Effector CD8-positive, alpha-beta T cell (primary cell): ENCODE measurements at regions not wholly inside any gene's neighbourhood (a gene's known extent, or its start where the extent isn't known, plus 50 kb on each side); places are given as distances from the start of the nearest gene placed in this dataset.
"Not testable (repeated sequence)": the region's sequence is repeated elsewhere in the genome, so short reads cannot be mapped to it uniquely, and the experiment has no call there.

ENCODE experiments used
- DNase-seq: peaks from one replicate; lab custom pipeline; 2025; lab: John Stamatoyannopoulos, UW

GRCh38 chr16:65279576-65279975 is 157.7 kb upstream of the CDH11 start:
- DNase-seq: no peak

- no peak for DNase-seq
Measured at GRCh38 chr16:65278874-65279273, 157.0 kb upstream of the CDH11 start.

- DNase-seq: no peak
Measured at GRCh38 chr16:65274566-65274965, 152.7 kb upstream of the CDH11 start.

GRCh38 chr16:65272699-65273414 is 151.0 kb upstream of the CDH11 start:
- DNase-seq: no peak

GRCh38 chr16:65271996-65272395 is 150.1 kb upstream of the CDH11 start:
- DNase-seq: no peak

- DNase-seq: no peak
Measured at GRCh38 chr16:65268331-65268730, 146.5 kb upstream of the CDH11 start.

- DNase-seq: no peak
Measured at GRCh38 chr16:65263896-65264295, 142.0 kb upstream of the CDH11 start.

GRCh38 chr16:65260746-65261145 is 138.9 kb upstream of the CDH11 start:
- no peak for DNase-seq

GRCh38 chr16:65254144-65254543 is 132.3 kb upstream of the CDH11 start:
- DNase-seq: no peak

GRCh38 chr16:65249768-65250167 is 127.9 kb upstream of the CDH11 start:
- no peak for DNase-seq

GRCh38 chr16:65244787-65245186 is 122.9 kb upstream of the CDH11 start:
- no peak for DNase-seq

GRCh38 chr16:65235339-65236177 is 113.7 kb upstream of the CDH11 start:
- no peak for DNase-seq

- not testable (repeated sequence) for DNase-seq
Measured at GRCh38 chr16:65234721-65235320, 113.0 kb upstream of the CDH11 start.

GRCh38 chr16:65229191-65229662 is 107.4 kb upstream of the CDH11 start:
- DNase-seq: no peak

- no peak for DNase-seq
Measured at GRCh38 chr16:65227150-65227835, 105.4 kb upstream of the CDH11 start.

GRCh38 chr16:65226077-65226476 is 104.2 kb upstream of the CDH11 start:
- no peak for DNase-seq

GRCh38 chr16:65225488-65225887 is 103.6 kb upstream of the CDH11 start:
- DNase-seq: no peak

- DNase-seq: no peak
Measured at GRCh38 chr16:65224994-65225393, 103.1 kb upstream of the CDH11 start.

GRCh38 chr16:65224471-65224870 is 102.6 kb upstream of the CDH11 start:
- no peak for DNase-seq

- DNase-seq: no peak
Measured at GRCh38 chr16:65223335-65223734, 101.5 kb upstream of the CDH11 start.

GRCh38 chr16:65222536-65222935 is 100.7 kb upstream of the CDH11 start:
- no peak for DNase-seq

- no peak for DNase-seq
Measured at GRCh38 chr16:65222049-65222448, 100.2 kb upstream of the CDH11 start.
